ENCODE measurements at regions not wholly inside any gene's neighbourhood (a gene's known extent, or its start where the extent isn't known, plus 50 kb on each side); places are given as distances from the start of the nearest gene placed in this dataset.

- TF ChIP-seq GATA2 (IDR thresholded peaks at IDR 0.05; ENCODE audit: low read depth, low read length) (no peak), GATA3 (IDR thresholded peaks at IDR 0.05; ENCODE audit: low read depth, low read length) (no peak)
Observed at GRCh38 chr5:81850501-81851357, 99.8 kb upstream of the SSBP2 start.
